GM12878 (cell line): ENCODE measurements at regions not wholly inside any gene's neighbourhood (a gene's known extent, or its start where the extent isn't known, plus 50 kb on each side); places are given as distances from the start of the nearest gene placed in this dataset.

Experiments
- ATAC-seq: fragments of 200-7000 bp; cut with Tn5 transposase; 3 replicates; pipeline ENCODE4 v1.9.1; 2020; ENCODE audit warnings: mild to moderate bottlenecking, moderate library complexity
- BruUV-seq: library from RNA; stranded (reverse); fragments of 400-500 nt; replicated peaks from 2 replicates; lab custom pipeline; 2021; lab: Mats Ljungman, UMichigan
- CTCF ChIA-PET: fragments of 300-600 bp; sonication (Branson Sonifier 250); formaldehyde crosslinking; extraction: SDS; loops from one replicate; lab custom pipeline; 2021; ENCODE audit warnings: inconsistent platforms; lab: Yijun Ruan, JAX
- POLR2A ChIA-PET: fragments of 350-600 bp; formaldehyde crosslinking; extraction: SDS; loops from one replicate; lab custom pipeline; 2021; ENCODE audit warnings: inconsistent platforms; lab: Charles Lee
- RAD21 ChIA-PET: fragments of 300-600 bp; sonication (Branson Sonifier 250); formaldehyde crosslinking; loops from one replicate; lab custom pipeline; 2023; ENCODE audit warnings: antibody characterized with exemption; ENCODE audit not compliant: unreplicated experiment; lab: Charles Lee
- SMC1A ChIA-PET: fragments of 300-600 bp; sonication (Branson Sonifier 250); formaldehyde crosslinking; loops from one replicate; lab custom pipeline; 2023; ENCODE audit not compliant: unreplicated experiment, uncharacterized antibody; lab: Charles Lee
- DNase-seq: peaks from one replicate; pipeline ENCODE4 v3.0.0-alpha.2; 2011; ENCODE audit warnings: low read depth, low spot score
- FAIRE-seq: peaks from 3 replicates; lab custom pipeline; 2011; peaks lifted over from hg19 to GRCh38; lab: Jason Lieb, UNC
- H2AFZ ChIP-seq: 2 replicates; pipeline ENCODE4 v1.6.0; 2011; ENCODE audit warnings: low read depth, low read length, control low read depth; ENCODE audit not compliant: control insufficient read depth
- H3K27ac ChIP-seq: 2 replicates; pipeline ENCODE4 v1.5.1; 2011; ENCODE audit warnings: control low read depth; ENCODE audit not compliant: control insufficient read depth, insufficient read depth
- H3K27me3 ChIP-seq, 2 experiments: replicated peaks in 1 of 2; 2 replicates each; pipeline versions ENCODE4 v1.6.0 to v1.6.1; 2011; ENCODE audit warnings: low read length in 1 of 2; ENCODE audit not compliant: control insufficient read depth in 2 of 2, insufficient read depth in 2 of 2
- H3K36me3 ChIP-seq, 2 experiments: 2 replicates each; pipeline ENCODE4 v1.5.1; 2011; ENCODE audit warnings: low read length in 1 of 2; ENCODE audit not compliant: control insufficient read depth in 2 of 2, insufficient read depth in 2 of 2
- H3K4me1 ChIP-seq: 2 replicates; pipeline ENCODE4 v1.6.1; 2011; ENCODE audit warnings: mild to moderate bottlenecking, low read length, moderate library complexity, mixed read lengths; ENCODE audit not compliant: control insufficient read depth, insufficient read depth
- H3K4me2 ChIP-seq: 2 replicates; pipeline ENCODE4 v1.6.0; 2011; ENCODE audit warnings: control low read depth; ENCODE audit not compliant: control insufficient read depth, insufficient read depth
- H3K4me3 ChIP-seq: fragments of 200-600 bp; sonication (generic); 2 replicates; pipeline ENCODE4 v1.5.1; 2016
- H3K79me2 ChIP-seq: 2 replicates; pipeline ENCODE4 v1.6.0; 2011; ENCODE audit warnings: low read length; ENCODE audit not compliant: control insufficient read depth, insufficient read depth
- H3K9ac ChIP-seq: 2 replicates; pipeline ENCODE4 v1.8.0; 2011; ENCODE audit warnings: low read length, control low read depth, mixed read lengths; ENCODE audit not compliant: control insufficient read depth, insufficient read depth
- H3K9me3 ChIP-seq: replicated peaks from 3 replicates; pipeline ENCODE4 v1.5.1; 2011; ENCODE audit warnings: mild to moderate bottlenecking, low read length; ENCODE audit not compliant: control insufficient read depth, insufficient read depth
- H4K20me1 ChIP-seq: 2 replicates; pipeline ENCODE4 v1.6.0; 2011; ENCODE audit not compliant: control insufficient read depth, insufficient read depth
- BCL11A ChIP-seq: IDR thresholded peaks from 2 replicates; pipeline ENCODE4 v1.6.1; 2011; ENCODE audit warnings: low read depth, low read length
- BCL3 ChIP-seq: IDR thresholded peaks from 2 replicates; pipeline ENCODE4 v1.6.1; 2011; ENCODE audit warnings: borderline replicate concordance, low read depth, mild to moderate bottlenecking, moderate library complexity, low read length; ENCODE audit not compliant: insufficient read depth, poor library complexity, severe bottlenecking
- BHLHE40 ChIP-seq, 2 experiments: fragments of 450-650 bp in 1 of 2; IDR thresholded peaks; 2 replicates each; pipeline ENCODE4 v1.6.1; 2011 to 2017; ENCODE audit warnings: low read depth in 2 of 2, borderline replicate concordance in 1 of 2, improper control_type of control experiment in 1 of 2, low read length in 1 of 2, mild to moderate bottlenecking in 1 of 2
- CBX5 ChIP-seq: sonication (generic); IDR thresholded peaks from 2 replicates; pipeline ENCODE4 v1.6.1; 2016; ENCODE audit warnings: low read depth, moderate library complexity, mild to moderate bottlenecking, inconsistent platforms
- CHD2 ChIP-seq: IDR thresholded peaks from 2 replicates; pipeline ENCODE4 v1.6.1; 2011; ENCODE audit warnings: low read depth, low read length, improper control_type of control experiment, borderline replicate concordance
- EED ChIP-seq: sonication (generic); IDR thresholded peaks from 2 replicates; pipeline ENCODE4 v1.6.1; 2016; ENCODE audit warnings: antibody characterized with exemption, low read depth
- HDAC2 ChIP-seq: fragments of 200-600 bp; sonication (generic); IDR thresholded peaks from 2 replicates; pipeline ENCODE4 v1.6.1; 2017
- IRF4 ChIP-seq: IDR thresholded peaks from 2 replicates; pipeline ENCODE4 v1.6.1; 2011; ENCODE audit warnings: low read depth, low read length
- MEF2A ChIP-seq: IDR thresholded peaks from 2 replicates; pipeline ENCODE4 v1.6.1; 2011; ENCODE audit warnings: low read depth, mild to moderate bottlenecking, low read length, moderate library complexity; ENCODE audit not compliant: insufficient read depth
- MYB ChIP-seq: fragments of 150-350 bp; IDR thresholded peaks from 2 replicates; pipeline ENCODE4 v1.6.1; 2014; ENCODE audit warnings: mild to moderate bottlenecking, low read depth, low read length, borderline replicate concordance
- NBN ChIP-seq: fragments of 450-650 bp; IDR thresholded peaks from 2 replicates; pipeline ENCODE4 v1.6.1; 2016
- NFIC ChIP-seq: IDR thresholded peaks from 2 replicates; pipeline ENCODE4 v1.6.1; 2012; ENCODE audit warnings: low read depth, mild to moderate bottlenecking, inconsistent platforms, low read length, moderate library complexity
- PAX5 ChIP-seq: IDR thresholded peaks from 2 replicates; pipeline ENCODE4 v1.6.1; 2011; ENCODE audit warnings: low read depth, low read length, borderline replicate concordance
- SUPT20H ChIP-seq: IDR thresholded peaks from 2 replicates; pipeline ENCODE4 v1.6.1; 2011; ENCODE audit warnings: low read depth, mild to moderate bottlenecking, low read length, moderate library complexity, borderline replicate concordance; ENCODE audit not compliant: control insufficient read depth
- TCF7 ChIP-seq: IDR thresholded peaks from 2 replicates; pipeline ENCODE4 v1.6.1; 2014; ENCODE audit warnings: antibody characterized with exemption, borderline replicate concordance
- ZBED1 ChIP-seq: IDR thresholded peaks from 2 replicates; pipeline ENCODE4 v1.6.1; 2016; ENCODE audit warnings: borderline replicate concordance
- WGBS: methylation state at CpG from one replicate; pipeline ENCODE4 v1.1.6; 2016; ENCODE audit warnings: low lambda C conversion rate; ENCODE audit not compliant: insufficient replicate concordance, insufficient coverage; ENCODE audit errors: missing lambda C conversion rate; 5-methylcytosine and 5-hydroxymethylcytosine counted together
- in situ Hi-C: fragments of 300-500 bp; cut with MboI; formaldehyde crosslinking; loops from 9 replicates; pipeline ENCODE4 v1.14.3; 2018; ENCODE audit warnings: mixed read lengths
- intact Hi-C: fragments of 100-400 bp; cut with micrococcal nuclease; formaldehyde crosslinking; loops from one replicate; pipeline ENCODE4 v1.14.2; 2022; ENCODE audit not compliant: unreplicated experiment
- TF ChIP-seq, protein P1 (sequence below): fragments of 450-650 bp; IDR thresholded peaks from 2 replicates; pipeline ENCODE4 v1.6.1; 2017; ENCODE audit warnings: low read depth, mild to moderate bottlenecking, moderate library complexity
- TF ChIP-seq, protein P2 (sequence below): IDR thresholded peaks from 2 replicates; pipeline ENCODE4 v1.6.1; 2011; ENCODE audit warnings: mild to moderate bottlenecking, low read depth, low read length, moderate library complexity; ENCODE audit not compliant: insufficient replicate concordance

DNA sequence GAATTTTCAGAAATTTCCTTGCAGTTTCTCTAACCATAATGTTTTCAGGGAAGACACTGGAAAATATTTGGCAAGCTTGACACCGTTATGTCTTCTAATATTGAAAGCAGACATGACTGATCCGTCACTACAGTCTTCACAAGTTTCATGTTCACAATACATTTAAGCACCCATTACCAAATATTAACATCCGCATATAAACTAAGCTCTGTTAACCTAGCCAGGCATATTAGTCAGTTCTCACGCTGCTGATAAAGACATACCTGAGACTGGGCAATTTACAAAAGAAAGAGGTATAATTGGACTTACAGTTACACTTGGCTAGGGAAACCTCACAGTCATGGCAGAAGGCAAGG lies 162.7 kb upstream of the LYSMD4 start (continued):
- TF ChIP-seq BCL11A = no peak

DNA sequence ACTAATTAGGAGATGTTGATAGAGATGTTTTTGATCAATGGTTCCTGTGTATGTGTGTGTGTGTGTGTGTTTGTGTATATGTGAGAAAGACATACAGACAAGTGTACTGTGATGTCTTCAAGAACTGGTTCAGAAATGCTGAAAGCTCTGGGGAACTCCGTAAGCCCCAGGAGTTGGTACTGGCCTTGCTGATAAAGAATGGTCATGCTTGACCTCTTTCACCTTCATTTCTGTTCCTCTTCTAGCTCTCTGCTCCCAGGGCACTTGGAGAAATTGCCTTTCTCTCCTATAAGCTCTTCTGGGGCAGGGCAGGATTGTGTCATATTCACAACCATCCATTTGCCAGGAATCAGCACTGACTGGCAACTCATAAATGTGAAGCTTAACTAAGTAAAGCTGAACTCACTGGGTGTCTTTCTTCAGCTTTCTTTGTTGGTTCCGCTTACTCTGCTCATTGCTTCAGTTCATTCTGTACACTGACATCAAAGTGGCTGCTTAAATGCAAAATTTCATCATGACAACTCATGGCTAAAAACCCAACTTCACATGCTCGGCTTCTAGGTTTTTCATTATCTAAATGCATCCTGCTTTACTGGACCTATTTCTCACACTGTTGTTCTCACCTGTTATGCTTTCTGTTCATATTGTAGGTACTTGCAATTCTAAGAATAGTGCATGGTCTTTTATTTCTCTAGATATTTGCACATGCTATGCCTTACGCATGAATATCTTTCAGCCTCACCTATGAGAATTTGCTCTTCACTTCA lies 162.1 kb upstream of the LYSMD4 start:
- no peaks in the 10 kb centered on the region for H3K79me2 ChIP-seq
- H3K4me1 ChIP-seq = peaks cover 15% of the 10 kb centered on the region
- H3K27ac ChIP-seq = peak overlapping the region; percentile 78
- ChIA-PET CTCF (interaction anchor here (1.0 to 1.1 kb wide), 4 partner anchors 10 to 623 kb away, joined by 3 to 4 read pairs (median 4); no protein-coding TSS in a partner anchor), POLR2A (interaction anchor here (0.6 to 1.0 kb wide), 3 partner anchors 13 to 89 kb away, joined by 4 to 5 read pairs (median 4); no protein-coding TSS in a partner anchor), RAD21 (interaction anchor here (0.9 to 1.7 kb wide), 3 partner anchors 14 to 48 kb away, joined by 3 to 4 read pairs (median 4); no protein-coding TSS in a partner anchor), SMC1A (interaction anchor here (0.8 to 1.7 kb wide), 4 partner anchors 10 to 50 kb away, joined by 3 to 6 read pairs (median 6); no protein-coding TSS in a partner anchor)
- peaks cover 2% of the 10 kb centered on the region; the same call in 2 of the 3 replicates for H3K9me3 ChIP-seq
- H3K4me3 ChIP-seq = no peak overlapping the region
- FAIRE-seq (peak; percentile 59), ATAC-seq (peak; percentile 96), DNase-seq (peak; percentile 66)
- in situ Hi-C loops (no loop called here), intact Hi-C loops (no loop called here)
- BruUV-seq = no TSS peak
- H4K20me1 ChIP-seq = no peaks in the 10 kb centered on the region
- WGBS = 26% methylated on average over 4 of the region's 4 CpGs
- H3K36me3 ChIP-seq = no peaks in the 10 kb centered on the region
- H3K27me3 ChIP-seq = no peaks in the 10 kb centered on the region
- peak overlapping the region; percentile 53; the same call in 1 of the 2 replicates for H3K9ac ChIP-seq
- H3K4me2 ChIP-seq = peak overlapping the region; percentile 59
- H2AFZ ChIP-seq = peak overlapping the region; percentile 59
- TF ChIP-seq EED = peak; percentile 56
- TF ChIP-seq BCL3 = peak; percentile 11
- TF ChIP-seq BHLHE40 (IDR thresholded peaks at IDR 0.05; ENCODE audit: borderline replicate concordance in 1 of 2, low read depth in 2 of 2, low read length in 1 of 2) = no peak
- TF ChIP-seq NBN = peak; percentile 38; the same call in 1 of the 2 replicates
- 0 out of 2 replicates have a peak, but pooled peaks have one; percentile 25 for TF ChIP-seq ZBED1
- TF ChIP-seq NFIC = peak; percentile 12; the same call in 1 of the 2 replicates
- TF ChIP-seq, protein P1, sequence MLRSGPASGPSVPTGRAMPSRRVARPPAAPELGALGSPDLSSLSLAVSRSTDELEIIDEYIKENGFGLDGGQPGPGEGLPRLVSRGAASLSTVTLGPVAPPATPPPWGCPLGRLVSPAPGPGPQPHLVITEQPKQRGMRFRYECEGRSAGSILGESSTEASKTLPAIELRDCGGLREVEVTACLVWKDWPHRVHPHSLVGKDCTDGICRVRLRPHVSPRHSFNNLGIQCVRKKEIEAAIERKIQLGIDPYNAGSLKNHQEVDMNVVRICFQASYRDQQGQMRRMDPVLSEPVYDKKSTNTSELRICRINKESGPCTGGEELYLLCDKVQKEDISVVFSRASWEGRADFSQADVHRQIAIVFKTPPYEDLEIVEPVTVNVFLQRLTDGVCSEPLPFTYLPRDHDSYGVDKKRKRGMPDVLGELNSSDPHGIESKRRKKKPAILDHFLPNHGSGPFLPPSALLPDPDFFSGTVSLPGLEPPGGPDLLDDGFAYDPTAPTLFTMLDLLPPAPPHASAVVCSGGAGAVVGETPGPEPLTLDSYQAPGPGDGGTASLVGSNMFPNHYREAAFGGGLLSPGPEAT = 0 out of 2 replicates have a peak, but pooled peaks have one; percentile 34
- no peak for TF ChIP-seq CHD2
- 0 out of 2 replicates have a peak, but pooled peaks have one; percentile 18 for TF ChIP-seq TCF7
- TF ChIP-seq MYB = no peak
- TF ChIP-seq PAX5 = peak; percentile 94
- TF ChIP-seq MEF2A = 0 out of 2 replicates have a peak, but pooled peaks have one; percentile 7
- 0 out of 2 replicates have a peak, but pooled peaks have one; percentile 32 for TF ChIP-seq CBX5
- TF ChIP-seq, protein P2, sequence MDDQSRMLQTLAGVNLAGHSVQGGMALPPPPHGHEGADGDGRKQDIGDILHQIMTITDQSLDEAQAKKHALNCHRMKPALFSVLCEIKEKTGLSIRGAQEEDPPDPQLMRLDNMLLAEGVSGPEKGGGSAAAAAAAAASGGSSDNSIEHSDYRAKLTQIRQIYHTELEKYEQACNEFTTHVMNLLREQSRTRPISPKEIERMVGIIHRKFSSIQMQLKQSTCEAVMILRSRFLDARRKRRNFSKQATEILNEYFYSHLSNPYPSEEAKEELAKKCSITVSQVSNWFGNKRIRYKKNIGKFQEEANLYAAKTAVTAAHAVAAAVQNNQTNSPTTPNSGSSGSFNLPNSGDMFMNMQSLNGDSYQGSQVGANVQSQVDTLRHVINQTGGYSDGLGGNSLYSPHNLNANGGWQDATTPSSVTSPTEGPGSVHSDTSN = no peak
- no peak for TF ChIP-seq HDAC2
- no peak for TF ChIP-seq SUPT20H
- TF ChIP-seq IRF4 = 0 out of 2 replicates have a peak, but pooled peaks have one; percentile 28
